ENCODE measurements at regions not wholly inside any gene's neighbourhood (a gene's known extent, or its start where the extent isn't known, plus 50 kb on each side); places are given as distances from the start of the nearest gene placed in this dataset.

- TF ChIP-seq POLR2A (IDR thresholded peaks at IDR 0.05) (no peak), CTCF (IDR thresholded peaks at IDR 0.05 in 8 of 11, conservative IDR thresholded peaks at IDR 0.05 in 3 of 11) (no peak), POLR2AphosphoS5 (IDR thresholded peaks at IDR 0.05) (no peak)
These were observed 267.8 kb upstream of the RAG2 start for GRCh38 chr11:36865846-36866245.

Data from spleen (tissue), 7 donors.